Stimulated activated CD4-positive, alpha-beta T cell treated with anti-CD3 and anti-CD28 coated beads, Interleukin-15, amount 100 ng/mL, for 24 hours (primary cell): ENCODE measurements at regions not wholly inside any gene's neighbourhood (a gene's known extent, or its start where the extent isn't known, plus 50 kb on each side); places are given as distances from the start of the nearest gene placed in this dataset.
A peak's percentile ranks its signal among the peaks of the same experiment; 100 is the strongest.

Source experiments
- DNase-seq: peaks from one replicate; pipeline ENCODE4 v3.0.0-alpha.2; 2020

- no peak for DNase-seq
Observed at GRCh38 chr14:87080146-87080545, 912.8 kb downstream of the GALC start.

- no peak for DNase-seq
Observed at GRCh38 chr14:87079416-87079815, 913.6 kb downstream of the GALC start.

GRCh38 chr14:87076922-87077321 lies 916.1 kb downstream of the GALC start:
- no peak for DNase-seq

- DNase-seq: no peak
Observed at GRCh38 chr14:87076146-87076545, 916.8 kb downstream of the GALC start.

GRCh38 chr14:87073880-87074570 lies 919.0 kb downstream of the GALC start:
- no peak for DNase-seq

GRCh38 chr14:87067591-87067990 lies 925.4 kb downstream of the GALC start:
- no peak for DNase-seq

- no peak for DNase-seq
Observed at GRCh38 chr14:87067061-87067460, 925.9 kb downstream of the GALC start.

GRCh38 chr14:87066221-87066817 lies 926.7 kb downstream of the GALC start:
- DNase-seq: no peak

- no peak for DNase-seq
Observed at GRCh38 chr14:87065366-87065765, 927.6 kb downstream of the GALC start.

- no peak for DNase-seq
Observed at GRCh38 chr14:87063181-87063580, 929.8 kb downstream of the GALC start.

GRCh38 chr14:87060405-87060804 lies 932.6 kb downstream of the GALC start:
- no peak for DNase-seq

GRCh38 chr14:87059060-87059839 lies 933.7 kb downstream of the GALC start:
- no peak for DNase-seq

- DNase-seq: no peak
Observed at GRCh38 chr14:87055007-87055406, 938.0 kb downstream of the GALC start.

GRCh38 chr14:87052646-87053225 lies 940.2 kb downstream of the GALC start:
- no peak for DNase-seq

GRCh38 chr14:87050421-87050820 lies 942.6 kb downstream of the GALC start:
- DNase-seq: no peak

GRCh38 chr14:87049950-87050349 lies 943.0 kb downstream of the GALC start:
- DNase-seq: peak; percentile 3

- DNase-seq: no peak
Observed at GRCh38 chr14:87046960-87047359, 946.0 kb downstream of the GALC start.

GRCh38 chr14:87045956-87046355 lies 947.0 kb downstream of the GALC start:
- no peak for DNase-seq

GRCh38 chr14:87045246-87045645 lies 947.7 kb downstream of the GALC start:
- DNase-seq: no peak

- DNase-seq: no peak
Observed at GRCh38 chr14:87044807-87045206, 948.2 kb downstream of the GALC start.

- no peak for DNase-seq
Observed at GRCh38 chr14:87043667-87044200, 949.2 kb downstream of the GALC start.

GRCh38 chr14:87042354-87042753 lies 950.6 kb downstream of the GALC start:
- DNase-seq: no peak

- no peak for DNase-seq
Observed at GRCh38 chr14:87041290-87042020, 951.5 kb downstream of the GALC start.
